ENCODE measurements at regions not wholly inside any gene's neighbourhood (a gene's known extent, or its start where the extent isn't known, plus 50 kb on each side); places are given as distances from the start of the nearest gene placed in this dataset.
A peak's percentile ranks its signal among the peaks of the same experiment; 100 is the strongest.

DNA sequence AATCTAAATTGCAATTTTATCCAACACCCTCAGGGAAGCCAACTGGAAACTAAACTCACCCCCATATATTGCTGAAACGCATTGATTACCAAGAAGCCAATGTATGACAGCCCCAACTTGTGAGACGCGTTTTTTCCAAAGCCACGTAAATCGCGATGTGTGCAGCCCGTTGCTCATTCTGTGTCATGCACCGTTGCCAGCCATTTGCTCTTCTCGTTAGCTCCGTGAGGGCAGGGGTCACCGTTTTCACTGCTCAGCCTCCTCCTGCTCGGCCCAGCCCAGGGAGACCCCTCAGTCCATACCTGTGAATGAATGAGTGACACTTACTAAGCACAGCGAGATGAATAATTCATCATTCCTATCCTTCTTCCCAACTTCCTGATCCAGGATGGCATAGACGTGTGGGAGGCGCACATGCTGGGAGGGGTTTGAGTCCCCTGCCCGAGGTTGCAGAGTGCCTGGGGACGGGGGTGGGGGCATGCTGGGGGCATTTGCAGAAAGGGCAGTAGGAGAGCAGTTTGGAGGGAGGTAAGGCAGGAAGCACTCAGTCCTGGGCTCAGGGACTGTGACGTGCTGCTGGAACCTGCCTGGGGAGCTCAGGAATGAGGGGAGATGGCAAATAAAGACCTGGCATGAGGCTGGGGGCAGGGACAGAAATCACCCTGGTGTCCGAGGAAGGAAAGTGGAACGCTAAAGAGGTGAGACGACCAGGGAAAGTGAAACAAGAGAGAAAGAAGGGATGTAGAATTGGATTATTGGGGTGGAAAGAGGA, 104.2 kb upstream of the SDK1 start:
- no peak for DNase-seq

- no peak for DNase-seq
Observed at GRCh38 chr7:3197567-3198213, 103.4 kb upstream of the SDK1 start.

- DNase-seq, result no peak
Observed at GRCh38 chr7:3198316-3198715, 102.7 kb upstream of the SDK1 start.

DNA sequence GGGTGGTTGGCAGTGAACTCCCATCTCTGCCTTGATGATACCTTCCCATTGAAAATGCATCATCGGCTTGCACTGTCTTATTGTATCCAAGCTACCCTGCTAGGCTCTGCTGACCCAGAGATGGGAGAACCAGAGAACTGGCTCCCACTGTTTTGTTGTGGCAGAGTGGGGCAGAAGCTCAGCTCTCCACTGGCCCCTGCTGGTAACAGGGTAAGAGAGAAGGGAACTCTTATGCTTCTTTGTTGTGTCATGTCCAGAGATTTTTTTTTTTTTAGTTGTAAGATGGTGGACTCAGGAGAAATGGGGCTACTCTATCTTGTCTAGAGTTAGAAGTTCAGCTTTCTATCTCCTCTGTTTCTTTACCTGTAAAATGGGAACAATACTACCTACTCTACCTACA, 100.5 kb upstream of the SDK1 start:
- peak in 2 of 3 experiments; percentile 15 to 19 for DNase-seq

DNA sequence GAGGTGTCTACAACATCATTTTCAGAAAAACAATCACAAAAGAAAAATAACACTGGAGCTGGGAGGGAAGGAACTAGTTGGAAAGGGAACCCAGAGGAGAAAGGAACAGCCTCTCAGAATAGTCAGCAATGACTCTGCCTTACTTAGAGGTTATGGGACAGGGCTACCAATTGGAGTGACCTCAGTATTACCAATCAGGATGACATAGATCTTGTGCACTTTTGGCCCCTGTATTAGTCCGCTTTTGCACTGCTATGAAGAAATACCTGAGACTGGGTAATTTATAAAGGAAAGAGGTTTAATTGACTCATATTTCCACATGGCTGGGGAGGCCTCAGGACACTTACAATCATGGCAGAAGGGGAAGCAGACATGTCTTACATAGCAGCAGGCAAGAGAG, 99.7 kb upstream of the SDK1 start:
- no peak for DNase-seq

- no peak for DNase-seq
Observed at GRCh38 chr7:3201937-3202710, 98.9 kb upstream of the SDK1 start.

GRCh38 chr7:3204526-3204925, 96.5 kb upstream of the SDK1 start:
- no peak for DNase-seq

- DNase-seq, result no peak
Observed at GRCh38 chr7:3206101-3206500, 95.0 kb upstream of the SDK1 start.

- DNase-seq, result peak in 1 of 3 experiments; percentile 16
Observed at GRCh38 chr7:3206771-3207191, 94.3 kb upstream of the SDK1 start.

GRCh38 chr7:3207387-3207902, 93.6 kb upstream of the SDK1 start:
- peak in 1 of 3 experiments; percentile 17 for DNase-seq

- peak in 1 of 3 experiments; percentile 9 for DNase-seq
Observed at GRCh38 chr7:3210531-3210930, 90.5 kb upstream of the SDK1 start.

DNA sequence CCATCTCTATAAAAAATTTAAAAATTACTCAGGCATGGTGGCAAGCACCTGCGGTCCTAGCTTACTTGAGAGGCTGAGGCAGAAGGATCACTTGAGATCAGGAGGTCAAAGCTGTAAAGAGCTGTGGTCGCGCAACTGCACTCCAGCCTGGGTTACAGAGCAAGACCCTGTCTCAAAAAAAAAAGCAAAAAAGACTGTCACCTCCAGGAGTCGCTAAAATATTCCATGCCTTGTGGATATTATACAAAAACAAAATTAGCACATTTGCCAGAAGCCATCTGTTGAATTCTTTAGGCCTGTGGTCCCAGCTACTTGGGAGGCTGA, 87.0 kb upstream of the SDK1 start:
- DNase-seq, result no peak

GRCh38 chr7:3215624-3216585, 85.1 kb upstream of the SDK1 start:
- no peak for DNase-seq

GRCh38 chr7:3217166-3217565, 83.9 kb upstream of the SDK1 start:
- no peak for DNase-seq

GRCh38 chr7:3218411-3219225, 82.4 kb upstream of the SDK1 start:
- DNase-seq, result peak in 1 of 3 experiments; percentile 56

GRCh38 chr7:3229904-3230470, 71.1 kb upstream of the SDK1 start:
- no peak for DNase-seq

DNA sequence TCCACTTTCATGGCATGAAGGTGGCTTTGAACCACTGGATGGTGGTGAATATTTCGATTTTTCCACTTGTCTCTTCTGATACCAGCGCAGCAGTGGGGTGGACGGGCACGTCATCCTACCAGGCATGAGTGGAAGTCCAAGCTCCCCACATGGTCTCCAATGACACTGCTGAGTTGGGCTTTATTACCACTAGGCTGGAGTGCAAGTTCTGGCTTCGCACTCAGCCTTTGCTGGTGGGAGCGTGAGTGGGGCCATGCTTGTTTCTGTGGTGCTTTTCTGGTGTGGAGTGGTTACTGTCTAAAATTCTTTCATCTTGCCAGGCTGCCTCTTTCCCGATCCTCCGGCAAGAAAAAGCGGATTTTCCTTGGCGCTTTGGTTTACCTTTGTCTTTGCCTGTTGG, 70.1 kb upstream of the SDK1 start:
- DNase-seq, result no peak

- no peak for DNase-seq
Observed at GRCh38 chr7:3232228-3232627, 68.8 kb upstream of the SDK1 start.

- DNase-seq, result no peak
Observed at GRCh38 chr7:3233301-3233700, 67.8 kb upstream of the SDK1 start.

DNA sequence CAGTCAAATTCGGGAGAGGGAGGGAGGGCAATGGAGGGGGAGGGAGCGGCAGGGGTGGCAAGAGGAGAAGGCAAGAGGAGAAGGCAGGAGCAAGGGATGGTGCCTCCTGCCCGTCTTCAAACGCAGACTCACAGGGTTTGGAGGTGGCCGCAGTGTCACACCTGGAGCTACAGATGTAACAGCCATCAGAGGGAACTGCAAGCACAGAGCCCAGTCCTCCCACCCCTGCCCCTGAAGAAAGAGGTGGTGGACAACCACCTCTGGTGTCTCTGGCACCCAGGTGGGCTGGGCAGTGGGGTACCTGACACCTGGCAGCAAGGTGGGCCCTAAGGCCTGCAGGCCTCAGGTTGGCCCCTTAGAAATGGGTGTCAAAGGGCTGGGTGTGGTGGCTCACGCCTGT, 67.0 kb upstream of the SDK1 start:
- DNase-seq, result no peak

- DNase-seq, result no peak
Observed at GRCh38 chr7:3234851-3235250, 66.2 kb upstream of the SDK1 start.
